ENCODE measurements at regions not wholly inside any gene's neighbourhood (a gene's known extent, or its start where the extent isn't known, plus 50 kb on each side); places are given as distances from the start of the nearest gene placed in this dataset.

- TF ChIP-seq POLR2A (IDR thresholded peaks at IDR 0.05) (no peak), CTCF (IDR thresholded peaks at IDR 0.05) (no peak)
These were observed 77.2 kb downstream of the MYEOV start for GRCh38 chr11:69370984-69371709.

Data from prostate gland (tissue), 2 donors.